UCSD-AML1 (cell line): ENCODE measurements at regions not wholly inside any gene's neighbourhood (a gene's known extent, or its start where the extent isn't known, plus 50 kb on each side); places are given as distances from the start of the nearest gene placed in this dataset.

Experiments
- DNase-seq: peaks from one replicate; lab custom pipeline; 2025; ENCODE audit not compliant: unreplicated experiment; lab: John Stamatoyannopoulos, UW

DNA sequence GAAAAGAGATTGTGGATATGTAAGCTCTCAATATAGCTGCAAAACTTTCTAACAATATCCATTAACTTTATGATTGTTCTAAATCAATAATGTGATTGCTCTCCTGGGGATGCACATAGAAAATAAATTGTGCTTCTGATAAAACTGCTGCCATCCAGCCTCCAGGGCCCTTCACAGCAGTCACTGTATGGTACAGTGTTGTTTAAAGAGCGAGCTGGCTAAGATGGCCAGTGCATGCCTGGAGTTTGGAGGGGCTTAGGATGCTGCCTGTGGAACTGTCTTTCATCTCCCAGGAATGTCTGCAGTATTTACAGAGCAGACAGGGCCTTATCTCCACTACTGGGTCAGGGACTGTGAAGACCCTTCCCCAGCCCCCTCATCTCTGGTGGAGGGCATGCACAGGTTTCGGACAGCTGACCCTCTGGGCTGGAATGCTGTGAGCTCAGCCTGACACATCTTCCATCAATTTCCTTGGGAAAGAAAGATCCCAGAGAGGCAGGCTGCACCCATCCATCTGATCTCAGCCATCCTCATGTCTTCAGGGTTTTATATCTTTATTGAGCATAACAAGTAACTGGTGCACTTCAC, 137.0 kb downstream of the PLPP3 start:
- no peak for DNase-seq

GRCh38 chr1:56441601-56442000, 137.8 kb downstream of the PLPP3 start:
- no peak for DNase-seq

GRCh38 chr1:56439610-56440264, 139.6 kb downstream of the PLPP3 start:
- no peak for DNase-seq

DNA sequence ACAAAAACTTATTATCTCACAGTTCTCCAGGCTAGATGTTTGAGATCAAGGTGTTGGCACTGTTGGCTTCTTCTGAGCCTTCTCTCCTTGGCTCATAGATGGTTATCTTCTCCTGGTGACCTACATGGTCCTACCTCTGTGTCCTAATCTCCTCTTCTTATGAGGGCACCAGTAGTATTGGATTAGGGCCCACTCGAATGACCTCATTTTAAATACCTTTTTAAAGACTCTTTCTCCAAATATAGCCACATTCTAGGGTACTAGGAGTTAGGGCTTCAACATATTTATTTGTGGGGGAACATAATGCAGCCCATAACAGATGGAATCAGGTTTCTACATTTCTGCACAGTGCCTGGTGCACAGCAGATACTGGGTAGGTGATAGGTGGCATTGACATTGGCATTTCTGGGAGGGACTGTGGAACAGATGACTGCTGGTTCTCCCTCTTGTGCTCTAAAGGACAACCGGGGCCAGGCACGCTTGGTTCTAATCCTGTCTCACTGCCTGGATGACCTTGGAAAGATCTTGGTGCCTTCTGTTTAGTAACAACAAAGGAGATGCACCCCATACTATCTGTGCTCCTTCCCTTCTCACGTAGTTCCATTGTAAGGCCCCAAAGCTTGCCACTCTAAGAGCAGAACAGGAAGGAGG, 140.3 kb downstream of the PLPP3 start:
- DNase-seq = no peak

- no peak for DNase-seq
Measured at GRCh38 chr1:56437959-56438358, 141.4 kb downstream of the PLPP3 start.

GRCh38 chr1:56436912-56437417, 142.4 kb downstream of the PLPP3 start:
- DNase-seq = no peak

DNA sequence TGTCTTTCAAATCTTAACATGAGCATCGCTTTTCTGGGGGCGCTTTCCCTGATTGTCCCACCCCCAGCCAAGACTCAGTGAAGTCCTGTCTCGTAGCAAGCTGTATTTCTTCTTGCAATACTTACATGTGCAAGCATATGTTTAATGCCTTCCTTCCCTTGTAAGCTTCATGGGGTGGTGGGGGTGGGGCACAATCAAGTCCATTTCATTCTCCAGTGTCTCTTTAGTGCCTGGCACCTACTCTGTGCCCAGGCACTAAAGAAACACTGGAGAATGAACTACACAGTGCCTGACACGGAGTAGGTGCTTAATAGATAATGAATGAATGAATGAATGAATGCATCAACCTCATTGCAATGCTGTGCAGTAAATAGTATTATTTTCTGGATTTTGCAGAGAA, 143.1 kb downstream of the PLPP3 start:
- DNase-seq = no peak

DNA sequence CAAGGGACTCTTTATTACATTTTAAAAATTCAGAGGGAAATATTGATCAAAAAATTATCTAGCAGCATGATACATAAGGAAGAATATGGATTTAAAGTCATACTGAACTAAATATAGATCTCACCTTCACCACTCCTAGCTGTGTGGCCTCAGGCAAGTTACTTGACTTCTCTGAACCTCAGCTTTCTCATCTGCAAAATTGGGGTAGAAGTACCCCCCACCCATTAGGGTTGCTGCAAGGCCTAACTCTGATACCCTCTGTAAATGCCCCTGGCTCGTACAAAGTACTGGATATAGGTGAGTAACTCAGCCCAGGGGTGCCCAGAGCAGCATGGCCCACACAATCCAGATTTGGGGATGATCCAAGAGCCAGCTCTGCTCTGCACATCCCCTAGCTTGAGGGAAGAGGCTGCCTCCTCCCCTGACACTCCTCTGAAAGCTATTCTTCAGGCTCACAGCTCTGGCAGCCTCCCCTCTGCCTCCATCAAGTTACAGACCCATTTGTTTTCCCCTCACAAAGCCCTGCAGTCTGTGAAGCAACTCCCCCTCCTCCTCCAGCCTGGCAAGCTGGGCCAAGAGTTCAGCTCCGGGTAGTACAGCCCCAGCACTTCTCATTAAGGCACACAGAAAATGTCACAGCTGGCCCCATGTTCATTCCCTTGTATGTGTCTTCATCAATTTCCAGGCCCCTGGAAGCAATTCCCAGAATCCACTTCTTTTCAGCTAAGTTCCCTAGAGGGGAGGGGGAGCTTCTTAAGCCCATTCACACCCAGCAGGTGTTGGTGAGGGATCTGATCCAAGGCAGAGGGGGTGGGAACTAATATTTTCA, 143.7 kb downstream of the PLPP3 start:
- DNase-seq = no peak

GRCh38 chr1:56434740-56435139, 144.6 kb downstream of the PLPP3 start:
- DNase-seq = no peak

DNA sequence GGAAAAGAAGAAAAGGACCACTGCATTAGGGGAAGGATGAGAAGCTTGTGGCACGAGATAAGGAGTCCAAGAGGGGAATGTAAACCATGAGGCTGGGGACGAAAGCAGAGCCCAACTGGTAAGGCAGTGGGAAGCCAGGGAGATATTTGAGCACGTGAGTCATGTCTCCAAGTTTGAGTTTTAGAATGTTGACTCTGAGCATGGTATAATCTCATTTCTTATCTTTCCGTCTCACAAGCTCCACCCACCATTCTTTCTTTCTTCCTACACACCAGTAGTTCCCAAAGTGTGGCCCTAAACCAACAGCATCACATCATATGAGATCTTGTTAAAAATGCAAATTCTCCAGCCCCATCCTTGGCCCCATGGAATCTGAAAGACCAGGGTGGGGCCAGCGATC, 145.3 kb downstream of the PLPP3 start:
- no peak for DNase-seq

- no peak for DNase-seq
Measured at GRCh38 chr1:56433056-56433577, 146.2 kb downstream of the PLPP3 start.

- no peak for DNase-seq
Measured at GRCh38 chr1:56432166-56432971, 147.0 kb downstream of the PLPP3 start.

DNA sequence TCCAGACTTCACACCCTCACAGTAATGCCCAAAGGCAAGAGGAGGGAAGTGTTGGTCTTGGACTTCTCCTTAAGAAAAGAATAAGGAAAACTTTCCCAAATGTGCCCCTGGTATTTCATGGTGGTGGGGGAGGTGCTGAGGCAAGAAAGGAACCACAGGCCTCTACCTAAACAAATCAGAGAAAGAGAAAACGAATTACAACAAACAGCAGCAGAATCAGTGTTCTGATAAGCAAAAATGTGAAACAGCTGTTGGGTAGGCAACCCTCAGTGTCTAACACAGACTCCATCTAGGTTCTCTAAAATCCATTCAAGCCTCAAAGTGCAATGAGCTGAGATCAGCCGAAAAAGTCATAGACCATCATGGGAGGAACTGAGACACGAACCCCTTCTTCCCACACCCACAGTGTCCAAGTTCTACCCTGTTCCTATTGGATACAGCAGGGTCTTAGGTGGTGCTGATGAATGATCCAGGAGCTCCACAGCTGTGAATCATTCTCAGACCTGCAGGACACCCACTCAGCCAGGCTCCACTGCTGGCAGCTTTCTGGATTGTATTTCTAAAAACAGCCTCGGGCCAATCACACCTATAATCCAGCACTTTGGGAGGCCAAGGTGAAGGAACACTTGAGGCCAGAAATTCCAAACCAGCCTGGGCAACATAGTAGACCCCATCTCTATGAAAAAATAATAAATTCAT, 149.1 kb downstream of the PLPP3 start:
- DNase-seq = no peak

- DNase-seq = no peak
Measured at GRCh38 chr1:56429288-56429687, 150.1 kb downstream of the PLPP3 start.

DNA sequence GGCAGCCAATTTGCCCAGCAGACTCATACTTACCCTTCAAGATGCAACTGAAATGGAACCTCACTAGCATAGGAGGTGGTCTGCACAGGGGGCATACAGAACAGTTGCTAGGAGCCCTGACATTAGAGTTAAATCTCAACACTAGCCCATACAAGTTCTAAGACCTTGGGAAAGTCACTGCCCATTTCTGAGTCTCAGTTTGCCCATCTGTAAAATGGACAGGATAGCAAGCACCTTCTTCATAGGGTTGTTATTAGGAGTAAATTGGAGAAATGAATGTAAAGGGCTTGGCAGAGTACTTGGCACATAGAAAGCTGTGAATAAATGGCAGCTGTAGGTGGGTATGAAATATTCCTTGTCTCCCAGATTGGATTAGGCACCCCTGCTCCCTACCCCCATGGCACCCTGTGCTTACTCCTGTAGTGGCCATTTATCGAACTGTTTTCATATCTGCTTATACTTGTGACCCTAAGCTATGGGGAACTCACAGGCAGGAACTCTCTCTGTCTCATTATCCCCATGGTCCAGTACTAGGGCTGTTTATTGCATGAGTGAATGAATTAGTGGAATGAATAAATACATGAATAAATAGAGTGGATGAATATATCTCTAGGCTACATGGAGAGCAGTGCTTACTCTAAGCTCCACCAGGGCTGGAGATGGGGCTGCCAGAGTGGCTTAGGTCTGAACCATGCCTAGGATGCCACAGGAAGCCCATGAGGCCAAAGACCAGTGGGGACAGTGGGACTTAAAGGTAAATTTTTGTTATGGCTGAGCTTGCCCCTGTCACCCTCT, 152.6 kb downstream of the PLPP3 start:
- DNase-seq = no peak

GRCh38 chr1:56425494-56426037, 153.8 kb downstream of the PLPP3 start:
- no peak for DNase-seq

DNA sequence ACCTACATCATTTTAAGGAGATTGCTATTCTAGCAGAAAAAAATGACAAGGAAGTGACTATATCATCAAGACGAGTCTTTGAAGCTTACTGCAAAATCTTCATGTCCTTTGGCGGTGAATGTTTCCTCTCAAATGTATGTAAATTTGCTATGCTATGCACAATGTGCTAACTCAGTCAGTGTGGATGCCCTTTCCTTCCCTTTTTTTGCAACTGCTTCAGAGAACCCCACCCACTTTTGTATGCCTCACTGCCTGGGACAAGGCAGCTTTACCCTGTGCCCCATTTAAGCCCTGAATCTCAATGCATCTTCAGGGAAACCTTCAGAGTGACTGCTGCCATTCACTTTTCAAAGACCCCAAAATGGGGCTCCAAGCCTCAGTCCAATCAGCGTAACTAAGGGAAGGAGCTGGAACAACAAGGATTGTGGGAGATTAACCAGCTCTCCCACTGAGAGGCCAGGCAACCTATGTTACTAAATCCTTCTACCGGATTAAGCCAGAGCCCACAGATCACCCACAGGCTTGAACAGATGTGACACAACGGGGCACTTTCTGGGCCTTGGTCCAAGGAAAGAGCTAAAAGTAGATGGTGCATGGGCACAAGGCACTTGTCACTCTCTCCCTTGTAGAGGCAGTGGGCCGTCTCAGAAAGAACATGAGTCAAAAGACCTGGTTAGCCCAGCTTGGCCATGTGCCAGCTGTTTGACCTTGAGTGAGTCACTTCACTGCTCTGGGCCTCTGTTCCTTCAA, 154.4 kb downstream of the PLPP3 start:
- no peak for DNase-seq

- DNase-seq = no peak
Measured at GRCh38 chr1:56423716-56424115, 155.6 kb downstream of the PLPP3 start.
